Body of pancreas (tissue), 4 donors: ENCODE measurements at regions not wholly inside any gene's neighbourhood (a gene's known extent, or its start where the extent isn't known, plus 50 kb on each side); places are given as distances from the start of the nearest gene placed in this dataset.
A peak's percentile ranks its signal among the peaks of the same experiment; 100 is the strongest.

Source experiments
- POLR2A ChIP-seq, 3 donors: fragments of 450-650 bp; IDR thresholded peaks; one replicate each; pipeline ENCODE4 v1.6.1; 2016; ENCODE audit warnings: antibody characterized with exemption in 3 of 3, mild to moderate bottlenecking in 2 of 3
- TF ChIP-seq, protein P1 (sequence below), 7 experiments: fragments of 450-650 bp in 4 of 7; fragments of 200-600 bp in 3 of 7; sonication (generic) in 3 of 7; IDR thresholded peaks; one replicate each; pipeline ENCODE4 v1.5.1; 2016 to 2019; ENCODE audit warnings: antibody characterized with exemption in 7 of 7

DNA sequence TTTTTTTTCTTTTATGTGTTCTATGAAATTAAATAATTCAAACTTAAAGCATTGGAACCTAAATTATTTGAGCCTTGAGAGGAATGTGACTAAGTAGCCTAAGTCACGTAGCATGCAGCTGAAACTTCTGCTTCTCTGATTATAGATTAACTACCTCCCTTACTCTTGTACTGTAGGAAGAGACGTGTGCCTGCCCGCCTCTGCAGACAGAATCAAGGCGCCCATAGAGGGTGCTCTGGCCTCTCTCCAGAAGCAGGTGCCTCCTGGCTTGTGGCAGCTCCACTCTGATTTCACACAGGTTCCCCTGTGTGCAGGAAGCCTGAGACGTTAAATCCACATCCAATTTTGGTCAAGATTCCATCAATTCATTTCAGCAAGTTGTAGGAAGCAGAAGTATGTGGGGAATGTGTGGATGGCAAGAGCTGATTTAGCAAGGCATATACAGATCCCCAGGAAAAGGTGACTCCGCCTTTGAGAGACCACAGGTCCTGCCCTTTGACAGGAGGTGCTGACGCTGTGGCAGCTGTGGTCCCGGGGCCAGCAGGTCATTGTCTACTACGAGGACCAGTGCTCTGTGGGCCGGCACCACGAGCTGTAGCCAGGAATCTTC is 1418.8 kb downstream of the CDH11 start:
- no peak for TF ChIP-seq POLR2A (IDR thresholded peaks at IDR 0.05)
- TF ChIP-seq, protein P1, sequence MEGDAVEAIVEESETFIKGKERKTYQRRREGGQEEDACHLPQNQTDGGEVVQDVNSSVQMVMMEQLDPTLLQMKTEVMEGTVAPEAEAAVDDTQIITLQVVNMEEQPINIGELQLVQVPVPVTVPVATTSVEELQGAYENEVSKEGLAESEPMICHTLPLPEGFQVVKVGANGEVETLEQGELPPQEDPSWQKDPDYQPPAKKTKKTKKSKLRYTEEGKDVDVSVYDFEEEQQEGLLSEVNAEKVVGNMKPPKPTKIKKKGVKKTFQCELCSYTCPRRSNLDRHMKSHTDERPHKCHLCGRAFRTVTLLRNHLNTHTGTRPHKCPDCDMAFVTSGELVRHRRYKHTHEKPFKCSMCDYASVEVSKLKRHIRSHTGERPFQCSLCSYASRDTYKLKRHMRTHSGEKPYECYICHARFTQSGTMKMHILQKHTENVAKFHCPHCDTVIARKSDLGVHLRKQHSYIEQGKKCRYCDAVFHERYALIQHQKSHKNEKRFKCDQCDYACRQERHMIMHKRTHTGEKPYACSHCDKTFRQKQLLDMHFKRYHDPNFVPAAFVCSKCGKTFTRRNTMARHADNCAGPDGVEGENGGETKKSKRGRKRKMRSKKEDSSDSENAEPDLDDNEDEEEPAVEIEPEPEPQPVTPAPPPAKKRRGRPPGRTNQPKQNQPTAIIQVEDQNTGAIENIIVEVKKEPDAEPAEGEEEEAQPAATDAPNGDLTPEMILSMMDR (IDR thresholded peaks at IDR 0.05): peak in 2 of 7 experiments; percentile 22 to 31
